Posterior vena cava (tissue), 2 donors: ENCODE measurements at regions not wholly inside any gene's neighbourhood (a gene's known extent, or its start where the extent isn't known, plus 50 kb on each side); places are given as distances from the start of the nearest gene placed in this dataset.

ENCODE experiments used
- DNase-seq: peaks from one replicate; pipeline ENCODE4 v3.0.0-alpha.2; 2020; ENCODE audit warnings: low spot score
- intact Hi-C, 2 donors: fragments of 100-400 bp; cut with DNase I; formaldehyde crosslinking; loops; one replicate each; pipeline versions ENCODE4 v1.14.1 to v1.14.2; 2022 to 2023
- donor health status: DM: yes; HTN: yes; CAD: no.
- donor health status: DM: yes; HTN: yes; CAD: no.

- DNase-seq, result no peak
- intact Hi-C loops, result no loop called here
Measured at GRCh38 chr10:44659320-44659719, 251.8 kb upstream of the TMEM72 start.

DNA sequence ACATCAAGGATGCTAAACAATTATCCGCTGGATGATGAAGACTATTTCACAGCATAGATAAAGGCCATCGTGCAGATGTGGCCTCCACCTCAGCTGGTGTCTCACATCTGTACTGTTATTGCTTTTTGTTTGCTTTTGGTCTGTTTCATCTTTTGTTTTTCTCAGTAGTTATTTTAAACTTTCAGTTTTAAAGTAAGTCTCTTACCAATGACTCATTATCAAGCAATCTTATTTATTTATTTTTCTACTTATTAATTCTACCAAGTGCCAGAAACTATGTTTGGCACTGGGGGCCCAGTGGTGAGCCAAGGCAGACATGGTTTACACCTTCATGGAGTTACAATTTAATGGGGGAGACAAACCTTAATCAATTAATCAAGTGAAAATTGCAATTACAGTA, 250.9 kb upstream of the TMEM72 start:
- intact Hi-C loops, result no loop called here
- no peak for DNase-seq

- no peak for DNase-seq
- intact Hi-C loops, result no loop called here
Measured at GRCh38 chr10:44662051-44662450, 249.1 kb upstream of the TMEM72 start.

GRCh38 chr10:44668336-44668735, 242.8 kb upstream of the TMEM72 start:
- intact Hi-C loops, result no loop called here
- no peak for DNase-seq

DNA sequence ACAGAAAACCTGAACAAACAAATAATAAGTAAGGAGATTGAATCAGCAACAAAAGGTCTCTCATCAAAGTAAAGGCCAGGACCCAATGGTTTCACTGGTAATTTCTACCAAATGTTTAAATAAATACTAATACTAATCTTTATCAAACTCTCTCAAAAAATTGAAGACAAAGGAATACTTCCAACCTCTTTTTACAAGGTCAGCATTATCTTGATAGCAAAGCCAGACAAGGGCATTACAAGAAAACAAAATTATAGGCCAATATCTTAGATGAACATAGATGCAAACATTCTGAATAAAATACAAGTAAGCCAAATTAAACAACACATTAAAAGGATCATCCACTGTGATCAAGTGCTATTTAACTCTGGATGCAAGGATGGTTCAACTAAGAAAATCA, 239.8 kb upstream of the TMEM72 start:
- intact Hi-C loops, result no loop called here
- DNase-seq, result no peak

GRCh38 chr10:44673245-44673983, 237.7 kb upstream of the TMEM72 start:
- intact Hi-C loops, result no loop called here

DNA sequence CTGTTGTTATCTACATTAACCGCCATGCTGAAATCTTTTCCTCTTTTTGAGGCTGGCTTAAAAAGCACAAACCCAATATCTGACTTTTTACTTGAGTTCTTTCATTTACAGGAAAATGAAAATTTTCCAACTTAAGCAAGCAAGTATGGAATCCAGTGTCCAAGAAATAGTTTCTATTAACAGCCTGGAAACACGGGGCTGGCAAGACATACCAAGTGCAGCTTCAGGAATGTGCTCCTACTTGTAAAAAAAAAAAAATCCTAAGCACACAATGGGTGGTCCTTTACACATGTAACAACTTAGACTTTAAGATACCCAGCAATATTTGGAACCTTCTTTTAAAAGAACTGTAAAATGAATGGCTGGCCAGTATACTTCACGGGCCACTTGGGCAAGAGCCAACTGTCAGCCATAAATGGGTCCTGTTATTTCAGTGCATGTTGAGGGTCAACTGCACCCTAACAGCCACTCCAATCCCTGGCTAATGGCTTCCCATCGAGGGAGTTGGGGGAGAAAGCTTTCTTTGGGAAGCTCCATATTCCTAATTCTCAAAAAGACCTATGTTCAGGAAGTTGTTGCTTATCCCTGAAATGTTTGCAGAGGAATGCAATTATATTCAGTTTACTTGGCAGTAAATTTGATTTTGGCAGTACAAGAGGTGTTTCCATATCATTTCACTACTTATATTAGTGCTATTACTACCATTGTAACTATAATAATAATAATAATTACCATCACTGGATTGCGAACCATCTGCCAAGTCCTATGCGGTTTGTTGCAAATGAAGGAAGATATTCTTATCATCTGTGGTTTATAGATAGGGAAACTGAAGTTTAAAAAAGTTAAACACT, 236.4 kb upstream of the TMEM72 start:
- DNase-seq, result no peak
- intact Hi-C loops, result no loop called here

More at GRCh38 chr10:44673245-44673983, 237.7 kb upstream of the TMEM72 start:
- DNase-seq, result no peak

DNA sequence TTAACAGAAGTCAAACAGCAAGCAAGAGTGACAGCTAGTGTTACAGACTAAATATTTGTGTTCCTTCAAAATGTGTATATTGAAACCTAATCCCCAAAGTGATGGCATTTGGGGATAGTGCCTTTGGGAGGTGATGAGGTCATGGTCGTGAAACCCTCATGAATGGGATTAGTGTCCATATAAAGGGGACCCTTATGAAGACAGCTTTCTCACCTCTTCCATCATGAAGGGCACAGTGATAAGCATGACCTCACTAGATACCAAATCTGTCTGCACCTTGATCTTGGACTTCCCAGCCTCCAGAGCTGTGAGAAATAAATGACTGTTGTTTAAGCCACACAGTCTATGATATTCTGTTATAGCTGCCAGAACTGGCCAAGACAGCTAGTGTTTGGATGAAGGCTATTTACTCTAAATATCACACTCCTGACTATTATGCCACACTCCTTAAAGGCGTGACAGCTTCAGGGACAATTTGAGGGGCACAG, 235.7 kb upstream of the TMEM72 start:
- DNase-seq, result no peak
- intact Hi-C loops, result no loop called here

GRCh38 chr10:44680764-44681163, 230.4 kb upstream of the TMEM72 start:
- intact Hi-C loops, result no loop called here
- DNase-seq, result no peak

DNA sequence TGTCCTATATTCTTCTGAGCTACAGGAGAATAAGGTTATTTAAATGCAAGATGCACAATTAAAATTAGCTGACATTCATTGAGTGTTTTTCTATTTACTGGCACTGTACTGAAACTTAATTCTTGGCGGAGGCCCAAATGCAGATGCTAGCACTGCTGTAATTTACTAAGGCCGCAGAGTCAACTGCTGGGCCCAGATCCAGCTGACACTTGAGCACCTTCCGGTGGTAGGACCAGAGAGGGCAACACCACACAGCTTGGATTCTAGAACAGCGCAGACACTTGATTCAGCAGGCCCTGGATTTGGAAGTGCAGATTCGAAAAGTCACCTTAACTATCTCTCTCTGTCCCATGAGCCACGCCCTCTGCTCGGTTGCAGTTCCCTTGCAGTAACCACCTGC, 228.6 kb upstream of the TMEM72 start:
- no peak for DNase-seq
- intact Hi-C loops, result no loop called here

GRCh38 chr10:44684661-44685060, 226.5 kb upstream of the TMEM72 start:
- intact Hi-C loops, result no loop called here
- DNase-seq, result no peak

DNA sequence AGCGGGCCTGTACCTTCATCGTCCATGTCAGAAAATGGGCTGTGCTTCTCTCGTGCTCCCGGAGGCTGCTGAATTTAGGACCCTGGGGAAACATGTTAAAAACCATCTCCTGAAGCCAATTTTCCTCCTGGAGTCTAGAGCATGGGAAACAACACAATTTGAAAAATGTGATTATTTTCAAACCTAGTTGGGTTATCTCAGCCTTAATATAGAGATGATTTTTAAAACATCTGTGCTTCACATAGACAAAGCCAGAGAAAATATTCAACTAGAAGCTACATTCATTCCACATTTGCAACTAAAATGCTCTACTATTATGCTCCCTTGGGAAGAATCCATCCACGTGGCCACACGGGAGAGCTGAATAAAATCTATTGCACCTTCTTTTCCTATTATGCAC, 225.9 kb upstream of the TMEM72 start:
- no peak for DNase-seq
- intact Hi-C loops, result no loop called here

DNA sequence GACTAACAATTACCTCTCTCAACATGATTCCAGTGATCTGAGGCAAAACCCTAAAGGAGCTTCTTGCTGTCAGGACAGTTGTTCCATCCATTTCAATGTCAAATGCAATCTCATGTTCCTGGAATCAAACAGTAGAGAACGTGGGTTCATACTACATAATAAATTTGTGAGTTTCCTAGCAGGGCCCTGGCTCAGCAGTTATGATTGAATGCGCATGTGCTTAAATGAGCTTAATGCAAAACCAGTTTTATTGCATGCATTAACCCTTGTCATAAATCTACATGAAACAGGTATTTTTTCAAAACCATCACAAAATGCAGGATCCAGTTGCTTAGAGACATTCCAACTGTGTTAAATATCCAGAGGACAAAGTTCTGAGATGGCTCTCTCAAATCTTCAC, 225.4 kb upstream of the TMEM72 start:
- no peak for DNase-seq
- intact Hi-C loops, result no loop called here

GRCh38 chr10:44689368-44689767, 221.8 kb upstream of the TMEM72 start:
- intact Hi-C loops, result no loop called here

DNA sequence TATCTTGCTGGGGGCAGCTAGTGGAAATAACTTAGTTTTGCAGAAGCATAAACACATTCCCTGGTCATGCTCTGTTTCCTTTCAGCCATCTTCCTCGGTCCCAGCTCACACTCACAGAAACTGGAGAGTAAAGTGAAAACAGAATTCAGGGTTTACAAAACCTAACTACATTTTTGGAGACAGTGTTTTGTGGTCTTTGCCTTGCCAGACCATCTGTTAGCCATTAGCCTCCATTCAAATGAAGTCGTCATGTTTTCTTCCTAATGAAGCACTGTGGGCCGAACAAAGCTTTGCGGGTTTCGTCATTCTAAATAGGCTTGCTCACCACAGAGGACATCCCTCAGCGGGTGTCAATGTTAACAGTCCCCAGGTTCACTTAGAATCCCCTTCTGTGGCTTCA, 214.6 kb upstream of the TMEM72 start:
- intact Hi-C loops, result loop anchor here in 1 of 2 donors (1.0 kb wide), 1 partner anchor 26 kb away; no protein-coding TSS in a partner anchor
- no peak for DNase-seq

More at GRCh38 chr10:44689368-44689767, 221.8 kb upstream of the TMEM72 start:
- no peak for DNase-seq

DNA sequence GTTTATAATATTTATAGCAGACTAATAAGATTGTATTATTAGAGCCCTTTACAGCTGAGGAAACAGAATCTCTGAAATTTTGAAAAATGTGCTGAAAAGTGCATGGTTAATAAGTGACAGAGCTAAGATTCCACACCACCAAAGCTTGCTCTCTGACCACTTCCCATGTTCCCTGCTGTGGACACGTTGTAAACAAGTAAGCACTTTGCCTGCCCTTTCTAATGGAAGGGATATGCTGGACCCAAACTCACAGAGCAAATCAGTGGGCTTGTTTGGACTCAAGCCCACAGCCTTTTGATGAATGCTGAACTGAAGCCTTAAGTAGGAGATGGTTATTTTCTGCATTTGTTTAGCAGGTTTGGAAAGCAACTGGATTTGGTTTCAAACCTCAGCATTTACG, 214.0 kb upstream of the TMEM72 start:
- intact Hi-C loops, result no loop called here
- DNase-seq, result no peak

GRCh38 chr10:44702531-44702930, 208.6 kb upstream of the TMEM72 start:
- DNase-seq, result no peak
- intact Hi-C loops, result no loop called here

DNA sequence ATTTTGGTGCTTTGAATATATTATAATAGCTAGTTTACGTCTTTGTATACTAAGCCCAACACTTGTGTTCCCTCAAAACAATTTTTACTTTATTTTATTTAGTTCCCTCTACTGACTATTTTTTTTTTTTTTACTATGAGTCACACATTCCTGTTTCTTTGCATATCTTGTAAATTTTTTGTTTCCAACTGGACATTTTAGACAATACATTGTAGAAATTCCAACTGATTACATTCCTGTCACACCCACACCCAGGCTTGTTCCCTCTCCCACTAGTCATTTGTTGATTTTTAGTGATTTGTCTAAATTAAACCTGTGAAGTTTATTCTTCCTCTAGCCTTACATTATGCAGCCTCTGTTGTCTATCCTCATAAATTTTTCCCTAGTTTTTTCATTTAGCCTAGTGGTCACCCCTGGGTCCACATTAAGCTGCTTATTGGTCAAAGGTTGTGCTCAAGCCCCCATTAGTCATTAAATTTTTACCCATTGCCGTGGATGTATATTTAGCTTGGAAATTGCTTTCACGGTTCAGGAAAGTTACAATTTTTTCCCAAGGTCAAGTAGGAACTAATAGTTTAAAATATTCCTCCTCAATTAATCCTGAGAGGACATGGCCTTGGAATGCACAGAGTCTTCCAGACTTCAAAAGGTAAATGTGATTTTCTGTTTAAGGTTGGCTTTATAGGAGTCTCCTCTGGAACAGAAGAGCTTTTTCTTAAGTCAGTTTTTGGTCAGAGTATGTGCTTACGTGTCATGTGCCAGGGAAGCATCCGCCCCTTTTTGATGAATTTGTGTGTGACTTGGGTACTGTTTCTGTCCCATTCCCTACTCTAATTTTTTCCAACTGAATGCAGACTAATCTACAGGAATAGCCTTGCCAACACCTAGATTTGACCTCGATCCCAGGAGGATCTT, 207.6 kb upstream of the TMEM72 start:
- intact Hi-C loops, result no loop called here
- DNase-seq, result no peak

DNA sequence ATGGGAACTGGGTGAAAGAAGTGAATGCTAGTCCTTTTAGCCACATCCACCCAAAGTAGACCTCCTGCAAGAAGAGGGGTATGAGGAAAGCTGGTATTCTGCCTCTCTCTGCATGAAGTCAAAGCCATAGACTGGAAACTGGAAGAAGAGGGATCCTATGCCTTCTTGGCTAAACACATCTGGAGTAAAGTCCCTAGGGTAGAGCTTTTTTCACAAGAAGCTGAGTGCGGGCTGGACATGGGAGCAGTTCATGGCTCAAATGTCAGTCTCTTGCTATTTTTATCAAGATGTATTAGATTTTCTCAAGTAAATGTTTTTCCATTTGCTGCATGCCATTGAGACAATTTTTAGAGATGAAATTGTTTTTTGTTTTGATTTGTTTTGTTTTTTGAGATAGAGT, 206.5 kb upstream of the TMEM72 start:
- intact Hi-C loops, result no loop called here
- no peak for DNase-seq

DNA sequence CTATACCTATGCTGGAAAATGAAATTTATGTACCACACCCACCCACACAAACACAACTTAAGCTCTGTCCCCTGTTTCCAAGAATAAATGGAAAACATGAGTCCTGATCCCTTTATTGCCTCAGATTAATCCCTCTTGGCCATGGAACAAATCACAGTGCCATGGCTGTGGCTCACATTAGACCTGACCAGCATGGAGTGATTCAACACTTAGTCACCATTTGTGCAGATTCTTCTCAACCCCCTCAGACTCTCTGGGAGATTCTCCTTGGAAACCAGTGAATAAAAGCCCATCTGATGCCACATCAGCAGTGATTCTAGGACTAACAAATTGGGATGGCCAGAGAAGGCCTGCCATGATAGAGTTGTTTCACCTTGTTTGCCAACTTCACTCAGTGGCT, 204.4 kb upstream of the TMEM72 start:
- DNase-seq, result no peak
- intact Hi-C loops, result no loop called here
